Activated B cell treated with CpG ODN at 0.5 μM for 24 hours (primary cell): ENCODE measurements at regions not wholly inside any gene's neighbourhood (a gene's known extent, or its start where the extent isn't known, plus 50 kb on each side); places are given as distances from the start of the nearest gene placed in this dataset.

ENCODE experiments used
- ATAC-seq: fragments of 200-7000 bp; cut with Tn5 transposase; one replicate; pipeline ENCODE4 v1.10.0; 2021; ENCODE audit warnings: low read depth, mild to moderate bottlenecking, moderate library complexity
- CTCF ChIA-PET: fragments of 350-600 bp; sonication (Branson Sonifier 250); formaldehyde crosslinking; loops from one replicate; lab custom pipeline; 2021; ENCODE audit warnings: antibody characterized with exemption; lab: Charles Lee
- POLR2A ChIA-PET: fragments of 350-600 bp; sonication (Branson Sonifier 250); formaldehyde crosslinking; loops from one replicate; lab custom pipeline; 2021; ENCODE audit warnings: antibody characterized with exemption; lab: Charles Lee
- DNase-seq: peaks from one replicate; pipeline ENCODE4 v3.0.0; 2022
- H3K27ac Mint-ChIP-seq: one replicate; pipeline ENCODE4 v1.8.0; 2020; ENCODE audit warnings: mixed read lengths
- H3K27me3 Mint-ChIP-seq: one replicate; pipeline ENCODE4 v1.8.0; 2021; ENCODE audit warnings: mixed read lengths
- H3K36me3 Mint-ChIP-seq: one replicate; pipeline ENCODE4 v1.8.0; 2021; ENCODE audit warnings: low read depth, mixed read lengths
- H3K4me1 Mint-ChIP-seq: one replicate; pipeline ENCODE4 v1.8.0; 2021; ENCODE audit warnings: mixed read lengths
- H3K4me3 Mint-ChIP-seq: one replicate; pipeline ENCODE4 v1.8.0; 2020; ENCODE audit warnings: mild to moderate bottlenecking, mixed read lengths
- H3K9me3 Mint-ChIP-seq: one replicate; pipeline ENCODE4 v1.8.0; 2020; ENCODE audit warnings: mixed read lengths
- intact Hi-C: fragments of 100-400 bp; cut with micrococcal nuclease; formaldehyde crosslinking; loops from one replicate; pipeline ENCODE4 v1.15.1; 2024
- TF ChIP-seq, protein P1 (sequence below): fragments of 200-600 bp; IDR thresholded peaks from one replicate; pipeline ENCODE4 v1.8.0; 2022; ENCODE audit warnings: antibody characterized with exemption, mild to moderate bottlenecking

DNA sequence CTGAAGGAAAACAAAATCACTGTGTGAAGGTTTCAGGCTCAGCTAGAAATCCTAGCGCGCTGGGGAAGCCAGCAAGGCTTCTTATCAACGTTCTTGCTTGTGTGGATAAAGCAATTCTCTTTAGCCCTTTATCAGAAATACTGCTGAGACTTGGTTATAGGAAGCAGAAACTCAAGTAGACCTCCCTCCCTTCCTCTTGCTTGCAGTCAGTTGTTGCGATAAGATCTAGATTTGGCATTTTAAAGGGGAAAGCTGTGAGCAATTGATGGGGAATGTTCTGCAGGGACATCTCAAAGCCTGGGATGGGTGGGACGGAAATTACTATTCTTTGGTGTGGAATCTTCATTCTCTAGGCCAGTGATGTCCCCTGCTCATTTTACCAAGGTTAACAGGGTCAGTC, 76.4 kb upstream of the ANO4 start:
- ATAC-seq: no peak
- H3K4me3 Mint-ChIP-seq: no peak overlapping the region
- CTCF ChIA-PET: no interaction called here

DNA sequence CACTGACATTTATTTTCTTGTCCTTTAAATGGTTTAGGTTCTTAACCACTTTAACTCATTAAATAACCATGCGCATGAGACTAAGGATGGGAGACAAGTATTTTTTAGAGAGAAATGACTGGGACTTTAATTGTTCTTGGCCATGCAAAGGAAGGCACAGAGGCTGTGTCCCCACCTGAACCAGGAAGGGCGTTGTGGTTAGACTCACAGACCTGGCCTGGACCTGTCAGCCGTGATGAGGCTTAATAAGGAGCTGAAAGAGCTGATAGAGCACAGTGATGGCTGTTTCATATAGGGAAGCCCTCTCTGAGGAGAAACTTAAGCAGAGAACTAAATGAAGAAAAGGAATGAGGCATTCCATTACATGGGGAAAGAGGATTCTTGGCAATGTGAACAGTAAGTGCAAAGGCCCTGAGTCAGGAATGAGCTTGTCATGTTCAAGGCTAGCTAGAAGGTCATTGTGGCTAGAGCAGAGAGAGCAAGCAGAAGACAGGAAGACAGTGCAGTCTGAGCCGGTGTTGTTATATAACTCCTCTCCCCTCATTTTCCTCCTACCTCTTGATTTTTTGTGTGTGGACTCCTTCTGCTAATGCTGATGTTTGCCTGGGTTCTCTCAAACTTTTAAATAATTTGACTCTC, 74.4 kb upstream of the ANO4 start:
- H3K27ac Mint-ChIP-seq: no peak overlapping the region
- no peak for DNase-seq
- no peak for ATAC-seq
- H3K36me3 Mint-ChIP-seq: no peaks in the 10 kb centered on the region
- ChIA-PET POLR2A (no interaction called here), CTCF (no interaction called here)
- no peaks in the 10 kb centered on the region for H3K9me3 Mint-ChIP-seq
- peaks cover 4% of the 10 kb centered on the region for H3K4me1 Mint-ChIP-seq
- intact Hi-C loops: no loop called here
- TF ChIP-seq, protein P1, sequence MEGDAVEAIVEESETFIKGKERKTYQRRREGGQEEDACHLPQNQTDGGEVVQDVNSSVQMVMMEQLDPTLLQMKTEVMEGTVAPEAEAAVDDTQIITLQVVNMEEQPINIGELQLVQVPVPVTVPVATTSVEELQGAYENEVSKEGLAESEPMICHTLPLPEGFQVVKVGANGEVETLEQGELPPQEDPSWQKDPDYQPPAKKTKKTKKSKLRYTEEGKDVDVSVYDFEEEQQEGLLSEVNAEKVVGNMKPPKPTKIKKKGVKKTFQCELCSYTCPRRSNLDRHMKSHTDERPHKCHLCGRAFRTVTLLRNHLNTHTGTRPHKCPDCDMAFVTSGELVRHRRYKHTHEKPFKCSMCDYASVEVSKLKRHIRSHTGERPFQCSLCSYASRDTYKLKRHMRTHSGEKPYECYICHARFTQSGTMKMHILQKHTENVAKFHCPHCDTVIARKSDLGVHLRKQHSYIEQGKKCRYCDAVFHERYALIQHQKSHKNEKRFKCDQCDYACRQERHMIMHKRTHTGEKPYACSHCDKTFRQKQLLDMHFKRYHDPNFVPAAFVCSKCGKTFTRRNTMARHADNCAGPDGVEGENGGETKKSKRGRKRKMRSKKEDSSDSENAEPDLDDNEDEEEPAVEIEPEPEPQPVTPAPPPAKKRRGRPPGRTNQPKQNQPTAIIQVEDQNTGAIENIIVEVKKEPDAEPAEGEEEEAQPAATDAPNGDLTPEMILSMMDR: no peak
- H3K4me3 Mint-ChIP-seq: no peak overlapping the region
- H3K27me3 Mint-ChIP-seq: peaks cover 26% of the 10 kb centered on the region

More for the DNA sequence above, 76.4 kb upstream of the ANO4 start:
- TF ChIP-seq, protein P1: no peak
- Mint-ChIP-seq H3K36me3 (no peaks in the 10 kb centered on the region), H3K27me3 (peaks cover 27% of the 10 kb centered on the region), H3K4me1 (peaks cover 4% of the 10 kb centered on the region), H3K9me3 (no peaks in the 10 kb centered on the region), H3K27ac (no peak overlapping the region)
- POLR2A ChIA-PET: no interaction called here
- no peak for DNase-seq
- intact Hi-C loops: no loop called here

DNA sequence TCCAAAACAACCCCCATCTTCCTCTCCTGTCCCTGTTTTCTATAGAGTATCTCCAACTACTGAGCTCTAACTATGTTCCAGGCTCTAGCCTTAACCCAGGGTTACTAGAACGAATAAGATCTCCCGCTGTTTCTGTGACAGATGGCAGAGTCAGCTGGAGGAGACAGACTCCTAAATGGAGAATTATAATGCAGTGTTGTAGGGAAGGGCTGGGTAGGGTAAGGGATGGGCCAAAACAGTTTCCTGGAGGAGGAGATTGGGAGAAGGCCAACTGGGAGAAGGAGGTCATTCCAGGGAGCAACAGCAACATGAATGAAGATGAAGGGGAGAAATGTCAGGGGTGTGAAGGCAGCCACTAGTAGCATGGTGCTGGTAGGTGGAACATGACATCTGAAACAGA, 73.4 kb upstream of the ANO4 start:
- intact Hi-C loops: no loop called here
- DNase-seq: no peak
- Mint-ChIP-seq H3K9me3 (no peaks in the 10 kb centered on the region), H3K27ac (no peak overlapping the region), H3K4me3 (no peak overlapping the region), H3K36me3 (no peaks in the 10 kb centered on the region), H3K27me3 (peaks cover 23% of the 10 kb centered on the region), H3K4me1 (peaks cover 4% of the 10 kb centered on the region)
- CTCF ChIA-PET: interaction anchor here (1.1 kb wide), 1 partner anchor 21 kb away, joined by 3 read pairs; no protein-coding TSS in a partner anchor
- POLR2A ChIA-PET: no interaction called here
- no peak for ATAC-seq
- TF ChIP-seq, protein P1: no peak

DNA sequence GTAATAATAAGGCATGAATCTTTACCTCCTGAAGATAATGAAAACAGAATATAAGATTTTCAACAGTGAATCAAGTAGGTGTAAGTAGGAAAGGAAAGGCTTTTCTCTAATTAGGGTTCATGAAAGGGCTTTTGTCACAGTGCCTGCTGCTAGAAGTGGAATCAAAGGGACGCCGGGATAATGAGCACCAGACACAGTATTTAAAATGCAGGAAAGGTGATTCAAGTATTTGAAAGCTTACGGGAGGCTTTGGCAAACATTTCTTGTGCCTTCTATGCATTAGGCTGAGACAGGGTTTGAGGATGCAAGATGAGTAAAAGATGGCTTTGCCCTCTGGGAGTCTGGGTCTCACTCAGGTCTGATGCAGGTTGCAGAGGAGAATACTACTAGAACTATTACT, 70.5 kb upstream of the ANO4 start:
- ChIA-PET CTCF (no interaction called here), POLR2A (no interaction called here)
- peaks cover 7% of the 10 kb centered on the region for H3K27me3 Mint-ChIP-seq
- no peak overlapping the region for H3K4me3 Mint-ChIP-seq
- H3K4me1 Mint-ChIP-seq: no peaks in the 10 kb centered on the region
- no peaks in the 10 kb centered on the region for H3K36me3 Mint-ChIP-seq
- no peaks in the 10 kb centered on the region for H3K9me3 Mint-ChIP-seq
- DNase-seq (no peak), ATAC-seq (no peak)
- intact Hi-C loops: no loop called here
- H3K27ac Mint-ChIP-seq: no peak overlapping the region
- TF ChIP-seq, protein P1: no peak

DNA sequence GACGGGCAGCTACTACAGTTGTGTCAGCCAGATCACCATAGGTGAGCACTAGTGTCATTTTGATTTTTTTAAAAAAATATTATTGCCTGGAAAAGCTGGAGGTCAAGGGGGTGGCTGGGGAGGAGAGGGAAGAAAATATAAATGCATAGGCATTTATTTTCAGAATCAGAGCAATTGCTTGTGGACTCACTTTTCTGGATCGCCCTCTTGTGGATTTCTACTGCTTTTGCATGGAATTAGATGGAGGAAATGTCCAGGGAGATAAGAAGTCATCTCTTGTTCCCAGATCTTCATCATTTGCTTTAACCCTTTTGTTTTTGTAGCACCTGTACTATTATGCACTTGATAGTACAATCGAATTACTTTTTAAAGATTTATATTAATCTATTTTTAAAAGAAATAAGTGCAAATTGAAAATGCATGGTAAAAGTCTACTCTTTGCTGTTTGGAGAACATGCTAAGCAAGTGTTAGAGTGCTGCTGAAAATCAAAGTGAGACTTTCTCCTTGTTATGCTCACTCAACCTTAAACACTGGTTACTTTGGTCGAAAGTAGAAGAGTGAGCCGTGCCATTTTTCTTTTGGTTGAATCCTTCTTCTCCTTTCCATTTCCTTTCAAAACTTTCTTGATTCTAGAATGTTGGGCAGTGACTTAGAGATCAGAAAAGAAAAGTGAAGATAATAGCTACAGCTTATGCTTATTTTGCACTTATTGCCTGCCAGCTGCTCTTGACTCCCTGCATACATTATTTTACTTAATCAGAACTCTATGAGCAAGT, 60.6 kb upstream of the ANO4 start:
- TF ChIP-seq, protein P1: no peak
- Mint-ChIP-seq H3K4me1 (no peaks in the 10 kb centered on the region), H3K27me3 (peaks cover 3% of the 10 kb centered on the region), H3K9me3 (no peaks in the 10 kb centered on the region), H3K4me3 (no peak overlapping the region), H3K36me3 (no peaks in the 10 kb centered on the region), H3K27ac (no peak overlapping the region)
- DNase-seq (no peak), ATAC-seq (no peak)
- ChIA-PET POLR2A (no interaction called here), CTCF (interaction anchor here (0.6 to 0.8 kb wide), 2 partner anchors 26 to 392 kb away, joined by 3 read pairs; no protein-coding TSS in a partner anchor)
- intact Hi-C loops: no loop called here
